ENCODE measurements at regions not wholly inside any gene's neighbourhood (a gene's known extent, or its start where the extent isn't known, plus 50 kb on each side); places are given as distances from the start of the nearest gene placed in this dataset.

DNA sequence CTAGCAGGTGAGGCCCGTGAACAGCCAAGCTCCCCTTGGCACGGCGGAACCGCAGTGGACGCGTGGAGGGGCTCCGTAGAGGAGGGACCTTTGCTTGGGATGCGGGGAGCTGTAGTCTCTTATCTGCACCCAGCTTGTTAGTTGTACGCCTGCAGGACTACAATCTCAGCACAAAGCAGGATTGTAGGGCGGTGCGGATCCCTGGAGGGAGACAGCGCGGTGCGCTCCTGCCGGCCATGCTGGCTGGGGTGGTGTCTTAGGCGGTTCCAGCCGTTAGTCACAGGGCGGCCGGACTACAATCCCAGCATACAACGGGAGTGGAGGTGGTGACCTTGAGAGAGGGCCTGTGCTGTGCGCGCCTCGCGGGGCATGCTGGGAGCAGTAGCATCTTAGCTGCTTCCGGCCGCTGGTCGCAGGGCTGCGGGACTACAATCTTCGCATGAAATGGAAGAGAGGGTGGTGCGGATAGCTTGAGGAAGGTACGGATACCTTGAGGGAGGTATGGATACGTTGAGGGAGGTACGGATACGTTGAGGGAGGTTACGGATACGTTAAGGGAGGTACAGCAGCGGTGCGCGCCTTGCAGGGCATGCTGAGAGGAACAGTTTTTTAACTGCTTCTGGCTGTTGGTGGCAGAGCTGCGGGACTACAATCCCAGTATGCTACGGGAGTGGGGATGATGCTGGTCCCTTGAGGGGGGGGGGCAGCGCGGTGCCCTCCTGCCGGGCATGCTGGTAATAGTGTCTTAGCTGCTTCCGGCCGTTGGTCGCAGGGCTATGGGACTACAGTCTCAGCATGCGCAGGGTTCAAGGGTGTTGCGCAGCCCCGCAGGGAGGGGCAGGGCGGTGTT, 1419.1 kb downstream of the UQCRFS1 start:
- peak overlapping the region; percentile 89 to 96 for H3K4me3 ChIP-seq (replicated peaks in 1 of 2; ENCODE audit: low read depth in 2 of 2, low read length in 2 of 2)
- DNase-seq (ENCODE audit: low read depth in 2 of 2) = peak; percentile 94 to 96
- TF ChIP-seq CTCF (IDR thresholded peaks at IDR 0.05; ENCODE audit: low read depth, low read length) = no peak

DNA sequence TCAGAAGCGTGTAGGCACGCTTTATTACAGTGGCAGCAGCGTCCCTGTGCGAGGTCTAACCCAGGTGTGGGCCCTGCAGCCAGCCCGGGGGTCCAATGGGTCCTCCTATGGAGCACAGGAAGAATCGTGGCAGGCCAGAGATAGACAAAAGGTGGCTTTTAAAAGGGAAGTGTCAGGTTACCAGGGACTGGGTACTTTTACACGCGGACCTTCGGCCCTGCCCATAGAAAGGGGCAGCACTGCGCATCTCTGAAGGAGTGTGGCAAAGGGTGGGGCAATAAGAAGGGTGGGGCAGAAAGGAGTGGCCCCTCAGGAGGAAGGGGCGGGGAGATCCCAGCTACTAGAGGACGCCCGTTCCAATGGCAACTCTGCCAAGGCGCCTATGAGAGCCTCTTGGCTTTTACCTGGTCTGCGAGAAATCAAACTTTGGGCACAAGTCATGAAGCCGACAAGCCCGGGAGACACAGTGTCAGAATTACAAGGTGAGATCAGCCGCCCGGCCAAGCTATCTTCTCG, 1419.8 kb downstream of the UQCRFS1 start:
- DNase-seq (ENCODE audit: low read depth in 2 of 2) = peak; percentile 76 to 83
- H3K4me3 ChIP-seq (replicated peaks in 1 of 2; ENCODE audit: low read depth in 2 of 2, low read length in 2 of 2) = peak overlapping the region; percentile 89 to 96
- no peak for TF ChIP-seq CTCF (IDR thresholded peaks at IDR 0.05; ENCODE audit: low read depth, low read length)

DNA sequence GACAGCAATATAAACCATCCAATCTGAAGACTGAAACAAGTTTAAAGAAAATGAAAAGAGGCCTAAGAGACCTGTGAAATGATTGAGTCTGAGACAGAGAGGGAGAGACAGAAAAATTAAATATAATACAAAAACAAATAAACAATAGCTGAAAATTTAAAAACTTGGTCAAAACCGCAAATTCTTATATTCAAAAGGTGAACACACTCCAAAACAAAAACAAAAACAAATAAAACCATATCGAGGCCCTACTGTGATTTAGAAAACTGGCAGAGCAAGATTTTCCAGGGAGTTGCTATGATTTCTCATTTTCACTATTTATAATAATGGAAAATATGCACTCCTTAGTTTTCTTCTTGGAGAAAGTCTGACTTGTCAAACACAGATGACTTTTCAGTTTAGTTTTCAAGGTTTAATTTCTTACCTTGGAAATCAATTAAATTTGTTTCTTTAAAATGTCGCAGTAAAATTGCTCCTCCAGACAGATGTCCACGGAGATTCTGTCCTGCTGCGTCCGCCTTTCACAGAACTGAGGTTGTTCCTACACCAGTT, 1420.3 kb downstream of the UQCRFS1 start:
- no peak for DNase-seq (ENCODE audit: low read depth in 2 of 2)
- peak overlapping the region; percentile 89 to 96 for H3K4me3 ChIP-seq (replicated peaks in 1 of 2; ENCODE audit: low read depth in 2 of 2, low read length in 2 of 2)
- no peak for TF ChIP-seq CTCF (IDR thresholded peaks at IDR 0.05; ENCODE audit: low read depth, low read length)

DNA sequence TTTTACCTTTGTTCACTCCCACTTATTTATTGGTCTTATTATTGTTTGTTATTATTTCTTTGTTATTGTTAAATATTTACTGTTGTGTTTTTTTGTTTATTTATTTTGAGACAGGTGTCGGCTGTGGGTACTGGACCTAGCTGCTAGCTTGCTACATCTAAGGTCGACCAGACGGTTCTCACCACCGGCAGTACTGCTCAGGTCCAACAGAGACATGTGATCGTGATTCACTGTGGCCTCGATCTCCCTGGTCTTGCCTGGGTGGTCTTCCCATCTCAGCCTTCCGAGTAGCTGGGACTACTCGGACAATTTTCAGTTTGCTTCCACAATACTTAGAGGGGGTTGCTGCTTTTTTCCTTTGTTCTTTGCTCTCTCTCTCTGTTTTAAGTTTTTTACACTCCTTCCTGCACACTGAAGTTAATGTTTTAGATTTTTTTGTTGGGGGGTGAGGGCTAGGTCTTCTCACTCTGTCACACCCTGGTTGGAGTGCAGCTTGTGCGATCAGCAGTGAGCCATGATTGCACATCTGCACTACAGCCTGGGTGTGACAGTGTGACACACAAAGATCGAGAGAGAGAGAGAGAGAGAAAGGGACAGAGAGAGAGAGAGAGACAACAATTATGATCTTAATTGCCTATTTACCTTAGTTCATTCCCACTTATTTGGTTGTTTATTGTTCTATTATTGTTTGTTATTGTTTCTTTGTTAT, 1432.4 kb downstream of the UQCRFS1 start:
- no peak for TF ChIP-seq CTCF (IDR thresholded peaks at IDR 0.05; ENCODE audit: low read depth, low read length)
- H3K4me3 ChIP-seq (replicated peaks in 1 of 2; ENCODE audit: low read depth in 2 of 2, low read length in 2 of 2) = no peak overlapping the region
- DNase-seq (ENCODE audit: low read depth in 2 of 2) = no peak

- DNase-seq (ENCODE audit: low read depth in 2 of 2) = no peak
- TF ChIP-seq CTCF (IDR thresholded peaks at IDR 0.05; ENCODE audit: low read depth, low read length) = no peak
- no peak overlapping the region for H3K4me3 ChIP-seq (replicated peaks in 1 of 2; ENCODE audit: low read depth in 2 of 2, low read length in 2 of 2)
Observed at GRCh38 chr19:27779954-27780353, 1433.0 kb downstream of the UQCRFS1 start.

GRCh38 chr19:27777726-27778125, 1435.2 kb downstream of the UQCRFS1 start:
- DNase-seq (ENCODE audit: low read depth in 2 of 2) = peak in 1 of 2 donors; percentile 17
- peak; percentile 48 for TF ChIP-seq CTCF (IDR thresholded peaks at IDR 0.05; ENCODE audit: low read depth, low read length)
- H3K4me3 ChIP-seq (replicated peaks in 1 of 2; ENCODE audit: low read depth in 2 of 2, low read length in 2 of 2) = no peak overlapping the region

Measured in cardiac fibroblast (primary cell).